ENCODE measurements at regions not wholly inside any gene's neighbourhood (a gene's known extent, or its start where the extent isn't known, plus 50 kb on each side); places are given as distances from the start of the nearest gene placed in this dataset.
A peak's percentile ranks its signal among the peaks of the same experiment; 100 is the strongest.

GRCh38 chr2:12261986-12262680, 454.6 kb upstream of the TRIB2 start:
- TF ChIP-seq GATA3 (IDR thresholded peaks at IDR 0.05; ENCODE audit: low read depth, low read length): no peak
- no peak for TF ChIP-seq GATA2 (IDR thresholded peaks at IDR 0.05; ENCODE audit: low read depth, low read length)

GRCh38 chr2:12262681-12263436, 453.9 kb upstream of the TRIB2 start:
- TF ChIP-seq GATA2 (IDR thresholded peaks at IDR 0.05; ENCODE audit: low read depth, low read length) (no peak), GATA3 (IDR thresholded peaks at IDR 0.05; ENCODE audit: low read depth, low read length) (no peak)

GRCh38 chr2:12263730-12264129, 453.0 kb upstream of the TRIB2 start:
- TF ChIP-seq GATA2 (IDR thresholded peaks at IDR 0.05; ENCODE audit: low read depth, low read length) (no peak), GATA3 (IDR thresholded peaks at IDR 0.05; ENCODE audit: low read depth, low read length) (no peak)

- TF ChIP-seq GATA2 (IDR thresholded peaks at IDR 0.05; ENCODE audit: low read depth, low read length): no peak
Measured at GRCh38 chr2:12264146-12264545, 452.6 kb upstream of the TRIB2 start.

- TF ChIP-seq GATA2 (IDR thresholded peaks at IDR 0.05; ENCODE audit: low read depth, low read length): no peak
- TF ChIP-seq GATA3 (IDR thresholded peaks at IDR 0.05; ENCODE audit: low read depth, low read length): no peak
Measured at GRCh38 chr2:12265646-12266045, 451.1 kb upstream of the TRIB2 start.

- no peak for TF ChIP-seq GATA2 (IDR thresholded peaks at IDR 0.05; ENCODE audit: low read depth, low read length)
- TF ChIP-seq GATA3 (IDR thresholded peaks at IDR 0.05; ENCODE audit: low read depth, low read length): no peak
Measured at GRCh38 chr2:12267042-12267441, 449.7 kb upstream of the TRIB2 start.

GRCh38 chr2:12269041-12269972, 447.4 kb upstream of the TRIB2 start:
- TF ChIP-seq GATA3 (IDR thresholded peaks at IDR 0.05; ENCODE audit: low read depth, low read length) (peak; percentile 74), GATA2 (IDR thresholded peaks at IDR 0.05; ENCODE audit: low read depth, low read length) (peak; percentile 82; the same call in 1 of the 2 replicates)

GRCh38 chr2:12270876-12271588, 445.7 kb upstream of the TRIB2 start:
- no peak for TF ChIP-seq GATA2 (IDR thresholded peaks at IDR 0.05; ENCODE audit: low read depth, low read length)
- no peak for TF ChIP-seq GATA3 (IDR thresholded peaks at IDR 0.05; ENCODE audit: low read depth, low read length)

- TF ChIP-seq GATA2 (IDR thresholded peaks at IDR 0.05; ENCODE audit: low read depth, low read length): no peak
Measured at GRCh38 chr2:12271589-12271984, 445.1 kb upstream of the TRIB2 start.

- no peak for TF ChIP-seq GATA2 (IDR thresholded peaks at IDR 0.05; ENCODE audit: low read depth, low read length)
- no peak for TF ChIP-seq GATA3 (IDR thresholded peaks at IDR 0.05; ENCODE audit: low read depth, low read length)
Measured at GRCh38 chr2:12273111-12273510, 443.6 kb upstream of the TRIB2 start.

GRCh38 chr2:12274591-12274990, 442.1 kb upstream of the TRIB2 start:
- TF ChIP-seq GATA2 (IDR thresholded peaks at IDR 0.05; ENCODE audit: low read depth, low read length): no peak
- TF ChIP-seq GATA3 (IDR thresholded peaks at IDR 0.05; ENCODE audit: low read depth, low read length): no peak

- TF ChIP-seq GATA3 (IDR thresholded peaks at IDR 0.05; ENCODE audit: low read depth, low read length) (no peak), GATA2 (IDR thresholded peaks at IDR 0.05; ENCODE audit: low read depth, low read length) (no peak)
Measured at GRCh38 chr2:12277241-12278034, 439.3 kb upstream of the TRIB2 start.

GRCh38 chr2:12278217-12278750, 438.5 kb upstream of the TRIB2 start:
- TF ChIP-seq GATA3 (IDR thresholded peaks at IDR 0.05; ENCODE audit: low read depth, low read length) (no peak), GATA2 (IDR thresholded peaks at IDR 0.05; ENCODE audit: low read depth, low read length) (no peak)

Measured in SH-SY5Y (cell line).